Panc1 (cell line): ENCODE measurements at regions not wholly inside any gene's neighbourhood (a gene's known extent, or its start where the extent isn't known, plus 50 kb on each side); places are given as distances from the start of the nearest gene placed in this dataset.

ENCODE experiments used
- ATAC-seq: fragments of 200-7000 bp; cut with Tn5 transposase; 2 replicates; pipeline ENCODE4 v1.9.1; 2020; ENCODE audit warnings: mild to moderate bottlenecking, moderate library complexity
- BruUV-seq: library from RNA; stranded (reverse); fragments of 400-500 nt; replicated peaks from 2 replicates; lab custom pipeline; 2021; lab: Mats Ljungman, UMichigan
- CTCF ChIA-PET: fragments of 300-600 bp; sonication (Branson Sonifier 250); formaldehyde crosslinking; loops from one replicate; lab custom pipeline; 2022; ENCODE audit warnings: antibody characterized with exemption; lab: Charles Lee
- POLR2A ChIA-PET: fragments of 300-600 bp; sonication (Branson Sonifier 250); formaldehyde crosslinking; loops from one replicate; lab custom pipeline; 2022; ENCODE audit warnings: antibody characterized with exemption; lab: Charles Lee
- DNase-seq: peaks from one replicate; pipeline ENCODE4 v3.0.0-alpha.2; 2010; ENCODE audit warnings: low read depth, low spot score
- H3K27ac ChIP-seq: 2 replicates; pipeline ENCODE4 v1.5.1; 2011; ENCODE audit warnings: mild to moderate bottlenecking, low read length, inconsistent platforms
- H3K27me3 ChIP-seq: fragments of 200-500 bp; sonication (Bioruptor generic); 2 replicates; pipeline ENCODE4 v1.6.0; 2014; ENCODE audit warnings: low read length, inconsistent platforms; ENCODE audit not compliant: control insufficient read depth, insufficient read depth
- H3K36me3 ChIP-seq: fragments of 200-500 bp; sonication (Bioruptor generic); 2 replicates; pipeline ENCODE4 v1.5.1; 2014; ENCODE audit warnings: inconsistent platforms, mild to moderate bottlenecking, low read length, moderate library complexity; ENCODE audit not compliant: control insufficient read depth, insufficient read depth
- H3K4me1 ChIP-seq: 2 replicates; pipeline ENCODE4 v1.5.1; 2011; ENCODE audit warnings: inconsistent platforms, mild to moderate bottlenecking, low read length, moderate library complexity; ENCODE audit not compliant: control insufficient read depth, insufficient read depth
- H3K4me3 ChIP-seq, 2 experiments: 2 replicates each; pipeline ENCODE4 v1.5.1; 2011 to 2012; ENCODE audit warnings: low read depth in 2 of 2, low read length in 2 of 2, mild to moderate bottlenecking in 2 of 2, inconsistent platforms in 1 of 2, moderate library complexity in 1 of 2
- H3K9me3 ChIP-seq: fragments of 200-500 bp; sonication (Bioruptor generic); 2 replicates; pipeline ENCODE4 v1.5.1; 2014; ENCODE audit warnings: low read depth, mild to moderate bottlenecking, inconsistent platforms, low read length, moderate library complexity; ENCODE audit not compliant: control insufficient read depth, insufficient read depth
- POLR2AphosphoS5 ChIP-seq: IDR thresholded peaks from 2 replicates; pipeline ENCODE4 v1.6.1; 2012; ENCODE audit warnings: mild to moderate bottlenecking, low read depth, low read length, moderate library complexity
- SIN3A ChIP-seq: IDR thresholded peaks from 2 replicates; pipeline ENCODE4 v1.6.1; 2012; ENCODE audit warnings: low read depth, mild to moderate bottlenecking, low read length, moderate library complexity, borderline replicate concordance; ENCODE audit not compliant: insufficient read depth
- TCF7L2 ChIP-seq: IDR thresholded peaks from 2 replicates; pipeline ENCODE4 v1.6.1; 2011; ENCODE audit warnings: mild to moderate bottlenecking, low read depth, low read length, inconsistent platforms
- in situ Hi-C: cut with HindIII; loops from 2 replicates; pipeline ENCODE4 v1.10.0; 2016; ENCODE audit warnings: low sequenced_read_pairs, low pct_unique_long_range_greater_than_20kb
- intact Hi-C: fragments of 100-400 bp; cut with micrococcal nuclease; formaldehyde crosslinking; loops from one replicate; pipeline ENCODE4 v1.10.0; 2022; ENCODE audit not compliant: unreplicated experiment
- TF ChIP-seq, protein P1 (sequence below): fragments of 450-650 bp; IDR thresholded peaks from 2 replicates; pipeline ENCODE4 v1.5.1; 2017; ENCODE audit warnings: mild to moderate bottlenecking
- TF ChIP-seq, protein P2 (sequence below), 2 experiments: IDR thresholded peaks; 2 replicates each; pipeline ENCODE4 v1.6.1; 2011 to 2012; ENCODE audit warnings: low read depth in 2 of 2, control low read depth in 1 of 2, low read length in 1 of 2, mild to moderate bottlenecking in 1 of 2, moderate library complexity in 1 of 2; ENCODE audit not compliant: insufficient read depth in 1 of 2

DNA sequence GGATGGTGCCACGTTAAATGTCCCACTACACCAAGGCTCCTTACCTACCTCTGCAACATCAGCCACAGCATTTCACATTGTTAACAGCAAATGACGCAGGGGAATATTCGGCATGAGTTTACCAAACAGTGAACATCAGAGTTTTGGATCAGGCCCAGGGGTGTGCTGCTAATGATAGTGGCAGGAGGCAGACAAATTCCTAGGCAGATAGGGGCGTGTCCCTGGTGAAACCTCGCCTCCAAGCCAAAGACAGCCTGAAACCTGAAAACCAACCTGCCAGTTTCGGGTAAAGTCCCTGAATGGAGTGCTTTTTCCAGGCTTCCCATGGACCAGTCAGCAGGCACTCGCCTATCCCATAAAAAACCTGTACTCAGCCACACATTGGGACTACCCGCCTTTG is 133.6 kb downstream of the SH3BGRL2 start:
- no peak for DNase-seq
- ChIA-PET CTCF (no interaction called here), POLR2A (no interaction called here)
- H3K4me1 ChIP-seq, result no peaks in the 10 kb centered on the region
- BruUV-seq, result no TSS peak
- no peak overlapping the region for H3K4me3 ChIP-seq
- intact Hi-C loops, result no loop called here
- H3K27me3 ChIP-seq, result no peaks in the 10 kb centered on the region
- in situ Hi-C loops, result no loop called here
- TF ChIP-seq, protein P1, sequence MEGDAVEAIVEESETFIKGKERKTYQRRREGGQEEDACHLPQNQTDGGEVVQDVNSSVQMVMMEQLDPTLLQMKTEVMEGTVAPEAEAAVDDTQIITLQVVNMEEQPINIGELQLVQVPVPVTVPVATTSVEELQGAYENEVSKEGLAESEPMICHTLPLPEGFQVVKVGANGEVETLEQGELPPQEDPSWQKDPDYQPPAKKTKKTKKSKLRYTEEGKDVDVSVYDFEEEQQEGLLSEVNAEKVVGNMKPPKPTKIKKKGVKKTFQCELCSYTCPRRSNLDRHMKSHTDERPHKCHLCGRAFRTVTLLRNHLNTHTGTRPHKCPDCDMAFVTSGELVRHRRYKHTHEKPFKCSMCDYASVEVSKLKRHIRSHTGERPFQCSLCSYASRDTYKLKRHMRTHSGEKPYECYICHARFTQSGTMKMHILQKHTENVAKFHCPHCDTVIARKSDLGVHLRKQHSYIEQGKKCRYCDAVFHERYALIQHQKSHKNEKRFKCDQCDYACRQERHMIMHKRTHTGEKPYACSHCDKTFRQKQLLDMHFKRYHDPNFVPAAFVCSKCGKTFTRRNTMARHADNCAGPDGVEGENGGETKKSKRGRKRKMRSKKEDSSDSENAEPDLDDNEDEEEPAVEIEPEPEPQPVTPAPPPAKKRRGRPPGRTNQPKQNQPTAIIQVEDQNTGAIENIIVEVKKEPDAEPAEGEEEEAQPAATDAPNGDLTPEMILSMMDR, result no peak
- no peak for TF ChIP-seq POLR2AphosphoS5
- TF ChIP-seq TCF7L2, result no peak
- TF ChIP-seq, protein P2, sequence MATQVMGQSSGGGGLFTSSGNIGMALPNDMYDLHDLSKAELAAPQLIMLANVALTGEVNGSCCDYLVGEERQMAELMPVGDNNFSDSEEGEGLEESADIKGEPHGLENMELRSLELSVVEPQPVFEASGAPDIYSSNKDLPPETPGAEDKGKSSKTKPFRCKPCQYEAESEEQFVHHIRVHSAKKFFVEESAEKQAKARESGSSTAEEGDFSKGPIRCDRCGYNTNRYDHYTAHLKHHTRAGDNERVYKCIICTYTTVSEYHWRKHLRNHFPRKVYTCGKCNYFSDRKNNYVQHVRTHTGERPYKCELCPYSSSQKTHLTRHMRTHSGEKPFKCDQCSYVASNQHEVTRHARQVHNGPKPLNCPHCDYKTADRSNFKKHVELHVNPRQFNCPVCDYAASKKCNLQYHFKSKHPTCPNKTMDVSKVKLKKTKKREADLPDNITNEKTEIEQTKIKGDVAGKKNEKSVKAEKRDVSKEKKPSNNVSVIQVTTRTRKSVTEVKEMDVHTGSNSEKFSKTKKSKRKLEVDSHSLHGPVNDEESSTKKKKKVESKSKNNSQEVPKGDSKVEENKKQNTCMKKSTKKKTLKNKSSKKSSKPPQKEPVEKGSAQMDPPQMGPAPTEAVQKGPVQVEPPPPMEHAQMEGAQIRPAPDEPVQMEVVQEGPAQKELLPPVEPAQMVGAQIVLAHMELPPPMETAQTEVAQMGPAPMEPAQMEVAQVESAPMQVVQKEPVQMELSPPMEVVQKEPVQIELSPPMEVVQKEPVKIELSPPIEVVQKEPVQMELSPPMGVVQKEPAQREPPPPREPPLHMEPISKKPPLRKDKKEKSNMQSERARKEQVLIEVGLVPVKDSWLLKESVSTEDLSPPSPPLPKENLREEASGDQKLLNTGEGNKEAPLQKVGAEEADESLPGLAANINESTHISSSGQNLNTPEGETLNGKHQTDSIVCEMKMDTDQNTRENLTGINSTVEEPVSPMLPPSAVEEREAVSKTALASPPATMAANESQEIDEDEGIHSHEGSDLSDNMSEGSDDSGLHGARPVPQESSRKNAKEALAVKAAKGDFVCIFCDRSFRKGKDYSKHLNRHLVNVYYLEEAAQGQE (IDR thresholded peaks at IDR 0.05; ENCODE audit: insufficient read depth in 1 of 2, low read depth in 2 of 2, low read length in 1 of 2), result no peak
- no peak for TF ChIP-seq SIN3A
- H3K9me3 ChIP-seq, result 0 out of 2 replicates have a peak, but pooled peaks cover 6% of the 10 kb centered on the region
- no peak overlapping the region for H3K27ac ChIP-seq
- ATAC-seq, result no peak
- H3K36me3 ChIP-seq, result no peaks in the 10 kb centered on the region

DNA sequence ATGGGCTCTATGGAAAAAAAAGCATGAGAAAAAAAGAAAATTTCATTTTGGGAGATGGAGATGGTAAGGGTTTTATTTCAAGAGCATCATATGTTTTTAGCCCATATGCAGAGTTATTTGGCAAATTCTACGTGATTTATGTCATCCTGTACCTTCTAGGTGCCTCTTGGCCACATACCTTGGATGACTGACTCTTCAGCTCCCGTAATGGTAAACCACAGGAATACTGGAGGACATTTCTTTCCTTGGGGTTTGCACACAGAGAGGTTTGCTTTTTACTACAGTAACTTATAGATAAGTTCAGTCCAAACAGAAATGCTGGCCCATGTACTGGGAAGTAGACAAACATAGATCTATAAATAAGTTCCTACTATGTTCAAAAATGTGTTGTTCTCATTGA is 132.2 kb downstream of the SH3BGRL2 start:
- CTCF ChIA-PET, result interaction anchor here (0.8 kb wide), 2 partner anchors 47 to 105 kb away, joined by 3 to 4 read pairs; no protein-coding TSS in a partner anchor
- in situ Hi-C loops (no loop called here), intact Hi-C loops (no loop called here)
- POLR2A ChIA-PET, result no interaction called here
- ATAC-seq, result no peak
- no peak overlapping the region for H3K4me3 ChIP-seq
- H3K27ac ChIP-seq, result no peak overlapping the region
- TF ChIP-seq, protein P2 (IDR thresholded peaks at IDR 0.05; ENCODE audit: insufficient read depth in 1 of 2, low read depth in 2 of 2, low read length in 1 of 2), result no peak
- no peak for TF ChIP-seq SIN3A
- no peak for TF ChIP-seq TCF7L2
- TF ChIP-seq POLR2AphosphoS5, result no peak
- TF ChIP-seq, protein P1, result no peak
- H3K27me3 ChIP-seq, result no peaks in the 10 kb centered on the region
- no TSS peak for BruUV-seq
- no peaks in the 10 kb centered on the region for H3K4me1 ChIP-seq
- 0 out of 2 replicates have a peak, but pooled peaks cover 4% of the 10 kb centered on the region for H3K9me3 ChIP-seq
- H3K36me3 ChIP-seq, result no peaks in the 10 kb centered on the region
- DNase-seq, result no peak
